Loucy (cell line): ENCODE measurements at regions not wholly inside any gene's neighbourhood (a gene's known extent, or its start where the extent isn't known, plus 50 kb on each side); places are given as distances from the start of the nearest gene placed in this dataset.
"Not testable (repeated sequence)": the region's sequence is repeated elsewhere in the genome, so short reads cannot be mapped to it uniquely, and the experiment has no call there.

Source experiments
- CTCF ChIP-seq: fragments of 200-600 bp; sonication (generic); conservative IDR thresholded peaks from 2 replicates; pipeline ENCODE4 v1.5.1; 2014; ENCODE audit warnings: mild to moderate bottlenecking, antibody characterized with exemption, low read length
- EZH2phosphoT487 ChIP-seq: fragments of 200-600 bp; IDR thresholded peaks from 2 replicates; pipeline ENCODE4 v1.6.1; 2018; ENCODE audit warnings: antibody characterized with exemption, mild to moderate bottlenecking, moderate library complexity, borderline replicate concordance

- TF ChIP-seq CTCF, EZH2phosphoT487: not testable (repeated sequence)
Observed at GRCh38 chr10:45122180-45122860, 121.6 kb downstream of the ZNF22 start.
